ENCODE measurements at regions not wholly inside any gene's neighbourhood (a gene's known extent, or its start where the extent isn't known, plus 50 kb on each side); places are given as distances from the start of the nearest gene placed in this dataset.
"Not testable (repeated sequence)": the region's sequence is repeated elsewhere in the genome, so short reads cannot be mapped to it uniquely, and the experiment has no call there.

DNA sequence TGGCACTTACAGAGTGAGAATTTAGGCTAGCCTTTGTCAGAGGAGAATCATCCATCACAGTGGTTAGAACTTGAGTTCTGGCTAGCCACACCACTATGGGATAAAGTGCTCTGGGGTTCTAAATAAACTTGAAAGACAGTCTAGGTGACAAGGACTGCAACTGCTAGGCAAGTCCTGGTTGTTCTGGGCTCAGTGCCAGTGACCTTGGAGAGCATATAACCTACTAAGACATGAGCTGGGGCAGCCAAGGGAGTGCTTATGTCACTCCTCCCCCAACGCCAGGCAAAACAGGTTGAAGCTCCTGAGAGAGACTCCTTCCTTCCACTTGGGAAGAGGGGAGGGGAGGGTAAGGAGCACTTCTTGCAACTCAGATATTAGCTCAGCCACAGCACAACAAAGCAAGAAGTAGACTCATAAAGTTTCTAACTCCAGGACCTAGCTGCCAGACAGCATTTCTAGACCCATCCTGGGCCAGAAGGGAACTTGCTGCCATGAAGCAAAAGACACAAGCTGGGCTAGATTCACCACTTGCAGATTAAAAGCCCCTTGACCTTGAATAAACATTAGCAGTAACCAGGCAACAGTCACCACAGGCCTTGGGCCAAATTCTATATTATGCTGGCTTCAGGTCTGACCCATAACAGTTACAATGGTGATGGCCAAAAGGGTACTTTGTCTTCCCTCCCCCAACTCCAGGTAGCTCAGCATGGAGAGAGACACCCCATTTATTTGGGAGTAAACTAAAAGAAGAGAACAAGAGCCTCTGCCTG is 963.7 kb downstream of the PLOD2 start:
- no peak for DNase-seq

GRCh38 chr3:145197821-145198220 is 963.2 kb downstream of the PLOD2 start:
- DNase-seq, result no peak

- DNase-seq, result peak; percentile 53 to 87
Measured at GRCh38 chr3:145209561-145209960, 951.4 kb downstream of the PLOD2 start.

- DNase-seq, result peak; percentile 53 to 89
Measured at GRCh38 chr3:145219355-145220235, 941.4 kb downstream of the PLOD2 start.

DNA sequence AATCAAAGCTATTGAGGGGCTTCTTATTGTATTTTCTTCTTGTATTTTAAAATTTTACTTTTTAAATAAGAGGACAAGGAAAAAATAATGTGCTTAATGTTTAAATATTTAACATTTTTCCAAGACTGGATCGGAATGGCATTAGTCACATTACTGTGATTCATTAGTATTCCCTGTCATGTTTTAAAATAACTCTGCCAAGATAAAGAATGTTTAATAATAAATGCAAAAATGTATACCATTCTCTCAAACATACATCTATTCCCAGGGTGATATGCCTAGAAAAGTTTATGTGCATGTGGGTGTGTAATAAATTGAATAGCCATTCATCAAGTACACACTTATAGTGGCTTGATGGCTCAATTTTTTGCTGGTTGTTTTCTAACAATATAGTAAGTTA is 936.1 kb downstream of the PLOD2 start:
- no peak for DNase-seq

- DNase-seq, result no peak
Measured at GRCh38 chr3:145243875-145244274, 917.1 kb downstream of the PLOD2 start.

DNA sequence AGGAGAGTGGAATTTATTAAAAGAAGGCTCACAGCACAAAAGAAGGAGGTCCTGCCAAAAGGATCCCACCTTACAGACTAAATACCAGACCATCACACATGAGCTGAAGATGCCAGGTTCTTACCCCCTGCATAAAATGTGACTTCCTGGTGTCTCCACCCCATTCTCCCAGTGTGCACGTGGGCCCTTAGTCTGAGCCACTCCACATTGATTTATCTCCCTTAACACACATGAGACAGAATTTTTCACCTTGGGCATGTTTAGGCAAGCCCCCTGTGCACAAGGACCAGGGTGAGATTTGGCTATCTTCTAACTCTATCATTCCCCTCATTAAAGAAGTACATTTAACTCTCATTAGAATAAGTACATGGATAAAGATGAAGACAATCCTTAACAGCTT is 916.7 kb downstream of the PLOD2 start:
- no peak for DNase-seq

GRCh38 chr3:145246291-145246690 is 914.7 kb downstream of the PLOD2 start:
- DNase-seq, result no peak

DNA sequence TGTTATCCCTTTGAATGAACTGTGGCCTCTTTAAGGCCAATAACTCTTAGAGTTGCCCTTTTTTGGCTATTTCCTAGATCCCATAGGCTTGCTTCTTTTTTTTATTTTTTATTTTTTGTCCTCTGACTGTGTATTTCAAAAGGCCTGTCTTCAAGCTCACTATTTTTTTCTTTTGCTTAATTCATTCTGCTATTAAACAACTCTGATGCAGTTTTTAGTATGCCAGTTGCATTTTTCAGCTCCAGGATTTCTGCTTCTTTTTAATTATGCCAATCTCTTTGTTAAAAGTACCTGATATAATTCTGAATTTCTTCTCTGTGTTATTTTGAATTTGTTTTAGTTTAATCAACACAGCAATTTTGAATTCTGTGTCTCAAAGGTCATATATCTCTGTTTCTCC is 912.1 kb downstream of the PLOD2 start:
- DNase-seq, result no peak

GRCh38 chr3:145251311-145251710 is 909.7 kb downstream of the PLOD2 start:
- DNase-seq, result peak; percentile 22 to 78

DNA sequence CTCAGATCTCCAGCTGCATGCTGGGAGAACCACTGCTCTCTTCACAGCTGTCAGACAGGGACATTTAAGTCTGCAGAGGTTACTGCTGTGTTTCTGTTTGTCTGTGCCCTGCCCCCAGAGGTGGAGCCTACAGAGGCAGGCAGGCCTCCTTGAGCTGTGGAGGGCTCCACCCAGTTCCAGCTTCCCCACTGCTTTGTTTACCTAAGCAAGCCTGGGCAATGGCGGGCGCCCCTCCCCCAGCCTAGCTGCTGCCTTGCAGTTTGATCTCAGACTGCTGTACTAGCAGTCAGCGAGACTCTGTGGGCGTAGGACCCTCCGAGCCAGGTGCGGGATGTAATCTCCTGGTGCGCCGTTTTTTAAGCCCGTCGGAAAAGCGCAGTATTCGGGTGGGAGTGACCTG is 903.0 kb downstream of the PLOD2 start:
- DNase-seq, result not testable (repeated sequence)

DNA sequence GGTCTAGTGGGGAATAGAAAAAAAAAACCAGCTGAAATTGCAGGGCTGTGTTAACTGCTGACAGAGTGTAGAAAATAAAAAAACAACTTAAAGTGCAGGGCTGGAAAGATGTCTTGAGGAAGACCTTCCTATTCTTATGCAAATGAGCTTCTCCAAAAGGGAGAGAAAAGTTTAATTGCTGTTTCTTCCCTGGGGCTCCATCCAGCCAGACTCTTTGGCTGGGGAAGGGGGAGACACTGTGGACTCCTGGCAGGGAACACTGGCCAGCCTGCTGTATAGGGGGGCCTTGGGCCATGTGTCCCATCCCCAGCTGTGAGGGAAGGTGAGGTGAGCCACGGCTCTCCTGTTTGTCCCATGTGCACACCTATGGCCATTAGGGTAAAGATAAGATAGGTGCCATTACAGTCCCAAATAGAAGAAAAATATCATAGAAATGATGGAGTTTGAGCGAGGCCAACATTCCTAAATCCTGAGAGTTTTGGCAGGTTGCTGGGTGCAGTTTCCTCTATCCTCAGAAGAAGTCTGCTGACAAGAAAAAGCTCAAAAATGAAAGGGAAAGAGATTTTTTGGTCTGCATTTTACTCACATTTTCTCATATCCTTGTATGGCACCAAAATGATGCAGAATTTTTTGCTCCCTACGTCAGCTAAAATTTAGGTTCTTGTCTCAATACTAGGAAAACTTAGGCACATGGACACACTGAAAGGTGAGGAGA is 901.7 kb downstream of the PLOD2 start:
- no peak for DNase-seq

- not testable (repeated sequence) for DNase-seq
Measured at GRCh38 chr3:145263458-145263857, 897.5 kb downstream of the PLOD2 start.

DNA sequence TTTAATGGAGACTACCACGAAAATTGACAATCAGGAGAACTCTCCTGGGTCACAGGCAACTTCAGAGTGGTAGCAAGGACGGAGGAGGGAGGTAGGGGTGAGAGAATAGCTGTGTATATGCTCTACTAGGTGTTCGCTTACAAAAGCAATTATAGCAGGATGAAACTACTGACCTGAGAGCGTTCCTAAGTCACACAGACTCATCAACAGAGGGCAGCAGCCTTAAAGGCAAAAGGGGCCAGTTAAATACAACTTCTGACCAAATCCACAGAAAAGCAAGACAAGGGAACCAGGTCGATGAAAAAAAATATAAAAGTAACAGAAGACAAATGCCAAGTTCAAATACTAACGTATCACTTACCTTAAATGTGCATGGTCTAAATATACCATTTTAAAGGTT is 894.6 kb downstream of the PLOD2 start:
- DNase-seq, result peak; percentile 2 to 56

GRCh38 chr3:145269106-145269505 is 891.9 kb downstream of the PLOD2 start:
- no peak for DNase-seq

DNA sequence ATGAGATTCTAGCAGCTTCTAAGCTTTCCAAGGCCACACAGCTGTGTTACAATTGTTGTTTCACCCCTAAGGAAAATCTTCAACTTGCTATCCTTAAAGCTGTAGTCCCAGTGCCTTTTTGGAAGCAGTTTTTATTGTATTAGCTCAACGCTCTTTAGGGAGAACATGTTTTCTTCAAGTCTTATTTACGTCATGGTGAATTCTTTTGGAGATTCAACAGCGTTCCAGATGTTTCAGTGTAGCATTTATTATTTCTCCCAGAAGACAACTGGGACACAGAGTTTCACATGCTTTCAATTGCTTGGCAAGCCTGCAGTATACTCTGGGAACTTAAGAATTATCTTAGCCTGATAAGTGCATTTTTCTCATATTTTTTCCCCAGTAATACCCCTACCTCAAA is 888.3 kb downstream of the PLOD2 start:
- DNase-seq, result no peak

DNA sequence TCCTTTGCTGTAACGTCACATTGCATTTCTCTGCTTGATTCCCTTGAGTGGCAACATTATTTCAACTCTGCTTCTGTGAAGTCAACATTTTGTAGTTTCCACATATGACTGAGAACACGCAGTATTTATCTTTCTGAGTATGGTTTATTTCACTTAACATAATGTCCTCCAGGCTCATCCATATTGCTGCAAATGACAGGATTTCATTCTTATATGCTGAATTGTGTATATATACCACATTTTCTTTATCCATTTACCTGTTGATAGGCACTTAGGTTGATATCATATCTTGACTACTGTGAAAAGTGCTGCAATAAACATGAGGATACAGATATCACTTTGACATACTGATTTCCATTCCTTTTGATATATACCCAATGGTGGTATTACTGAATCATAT is 878.5 kb downstream of the PLOD2 start:
- no peak for DNase-seq

DNA sequence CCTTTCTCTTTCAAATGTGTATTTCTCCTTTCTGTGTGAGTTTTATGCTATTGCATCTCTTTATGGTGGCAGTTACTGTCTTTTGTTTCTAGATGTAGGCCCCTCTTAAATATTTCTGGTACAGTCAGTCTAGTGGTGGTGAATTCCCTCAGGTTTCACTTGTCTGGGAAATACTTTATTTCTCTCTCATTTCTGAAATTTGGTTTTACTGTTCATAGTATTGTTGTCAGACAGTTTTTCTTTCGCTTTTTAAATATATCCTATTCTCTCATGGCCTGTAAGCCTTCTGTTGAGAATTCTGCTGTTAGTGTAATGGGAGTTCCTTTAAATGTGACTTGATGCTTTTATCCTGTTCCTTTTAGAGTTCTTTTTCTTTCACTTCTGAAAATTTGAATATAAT is 874.0 kb downstream of the PLOD2 start:
- DNase-seq, result no peak

- no peak for DNase-seq
Measured at GRCh38 chr3:145290010-145290409, 871.0 kb downstream of the PLOD2 start.

DNA sequence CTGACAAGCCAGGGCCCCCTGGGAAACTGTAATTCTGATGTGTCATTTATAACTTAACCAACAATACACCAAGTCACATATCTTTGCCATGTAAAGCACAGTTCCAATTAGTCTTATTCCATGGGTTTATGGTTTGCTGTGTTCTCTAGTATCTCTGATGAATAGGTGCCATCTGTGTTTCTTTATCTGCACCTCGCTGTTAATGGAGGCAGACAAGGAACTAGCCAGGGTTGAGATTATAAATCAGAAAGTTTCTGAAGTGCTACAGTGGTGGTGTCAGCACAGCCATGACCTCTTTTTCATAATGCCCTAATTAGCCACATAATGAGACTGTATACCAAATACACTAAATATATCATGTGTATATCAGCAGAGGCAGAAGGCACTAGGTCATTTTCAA is 866.4 kb downstream of the PLOD2 start:
- DNase-seq, result peak in 1 of 2 experiments; percentile 14

GRCh38 chr3:145307272-145307671 is 853.7 kb downstream of the PLOD2 start:
- DNase-seq, result no peak

- no peak for DNase-seq
Measured at GRCh38 chr3:145313751-145314150, 847.2 kb downstream of the PLOD2 start.

- not testable (repeated sequence) for DNase-seq
Measured at GRCh38 chr3:145316253-145316652, 844.7 kb downstream of the PLOD2 start.
